ENCODE measurements at regions not wholly inside any gene's neighbourhood (a gene's known extent, or its start where the extent isn't known, plus 50 kb on each side); places are given as distances from the start of the nearest gene placed in this dataset.
"Not testable (repeated sequence)": the region's sequence is repeated elsewhere in the genome, so short reads cannot be mapped to it uniquely, and the experiment has no call there.

- no peak for DNase-seq (ENCODE audit: low spot score)
Observed at GRCh38 chr1:56266359-56266758, 313.0 kb downstream of the PLPP3 start.

- DNase-seq (ENCODE audit: low spot score) = no peak
Observed at GRCh38 chr1:56265216-56265615, 314.1 kb downstream of the PLPP3 start.

GRCh38 chr1:56263908-56264307, 315.5 kb downstream of the PLPP3 start:
- DNase-seq (ENCODE audit: low spot score) = no peak

GRCh38 chr1:56258371-56258770, 321.0 kb downstream of the PLPP3 start:
- no peak for DNase-seq (ENCODE audit: low spot score)

GRCh38 chr1:56257726-56258125, 321.6 kb downstream of the PLPP3 start:
- DNase-seq (ENCODE audit: low spot score) = no peak

GRCh38 chr1:56256153-56257000, 323.0 kb downstream of the PLPP3 start:
- DNase-seq (ENCODE audit: low spot score) = no peak

GRCh38 chr1:56255516-56256152, 323.7 kb downstream of the PLPP3 start:
- no peak for DNase-seq (ENCODE audit: low spot score)

GRCh38 chr1:56254130-56254529, 325.2 kb downstream of the PLPP3 start:
- DNase-seq (ENCODE audit: low spot score) = no peak

- no peak for DNase-seq (ENCODE audit: low spot score)
Observed at GRCh38 chr1:56250809-56251208, 328.6 kb downstream of the PLPP3 start.

GRCh38 chr1:56249234-56249633, 330.1 kb downstream of the PLPP3 start:
- DNase-seq (ENCODE audit: low spot score) = no peak

GRCh38 chr1:56248138-56248537, 331.2 kb downstream of the PLPP3 start:
- DNase-seq (ENCODE audit: low spot score) = no peak

GRCh38 chr1:56246726-56247125, 332.6 kb downstream of the PLPP3 start:
- DNase-seq (ENCODE audit: low spot score) = not testable (repeated sequence)

- DNase-seq (ENCODE audit: low spot score) = no peak
Observed at GRCh38 chr1:56240400-56240799, 339.0 kb downstream of the PLPP3 start.

- DNase-seq (ENCODE audit: low spot score) = no peak
Observed at GRCh38 chr1:56237491-56238064, 341.8 kb downstream of the PLPP3 start.

GRCh38 chr1:56236688-56237087, 342.7 kb downstream of the PLPP3 start:
- DNase-seq (ENCODE audit: low spot score) = no peak

GRCh38 chr1:56235909-56236510, 343.4 kb downstream of the PLPP3 start:
- DNase-seq (ENCODE audit: low spot score) = no peak

GRCh38 chr1:56229186-56229585, 350.2 kb downstream of the PLPP3 start:
- DNase-seq (ENCODE audit: low spot score) = no peak

GRCh38 chr1:56227886-56228285, 351.5 kb downstream of the PLPP3 start:
- no peak for DNase-seq (ENCODE audit: low spot score)

- no peak for DNase-seq (ENCODE audit: low spot score)
Observed at GRCh38 chr1:56227401-56227800, 352.0 kb downstream of the PLPP3 start.

GRCh38 chr1:56225964-56226815, 353.2 kb downstream of the PLPP3 start:
- no peak for DNase-seq (ENCODE audit: low spot score)

GRCh38 chr1:56223968-56224367, 355.4 kb downstream of the PLPP3 start:
- no peak for DNase-seq (ENCODE audit: low spot score)
